DMS 273 (cell line): ENCODE measurements at regions not wholly inside any gene's neighbourhood (a gene's known extent, or its start where the extent isn't known, plus 50 kb on each side); places are given as distances from the start of the nearest gene placed in this dataset.

ENCODE experiments used
- DNase-seq: peaks from one replicate; lab custom pipeline; 2025; ENCODE audit not compliant: unreplicated experiment; lab: John Stamatoyannopoulos, UW

GRCh38 chr2:217107480-217107879 lies 247.6 kb upstream of the TNP1 start:
- DNase-seq: no peak

- DNase-seq: no peak
Observed at GRCh38 chr2:217106650-217107014, 246.8 kb upstream of the TNP1 start.

GRCh38 chr2:217105733-217106649 lies 246.1 kb upstream of the TNP1 start:
- DNase-seq: no peak

- no peak for DNase-seq
Observed at GRCh38 chr2:217103752-217104545, 244.1 kb upstream of the TNP1 start.

- DNase-seq: no peak
Observed at GRCh38 chr2:217102956-217103355, 243.1 kb upstream of the TNP1 start.

- DNase-seq: no peak
Observed at GRCh38 chr2:217101972-217102371, 242.1 kb upstream of the TNP1 start.

- DNase-seq: no peak
Observed at GRCh38 chr2:217099561-217099960, 239.7 kb upstream of the TNP1 start.

- DNase-seq: no peak
Observed at GRCh38 chr2:217098435-217098834, 238.6 kb upstream of the TNP1 start.

GRCh38 chr2:217097346-217097745 lies 237.5 kb upstream of the TNP1 start:
- no peak for DNase-seq

- DNase-seq: no peak
Observed at GRCh38 chr2:217096474-217097225, 236.8 kb upstream of the TNP1 start.

- DNase-seq: no peak
Observed at GRCh38 chr2:217095511-217096205, 235.8 kb upstream of the TNP1 start.

GRCh38 chr2:217092710-217093379 lies 233.0 kb upstream of the TNP1 start:
- DNase-seq: no peak

GRCh38 chr2:217091531-217091930 lies 231.7 kb upstream of the TNP1 start:
- no peak for DNase-seq

GRCh38 chr2:217090884-217091283 lies 231.0 kb upstream of the TNP1 start:
- no peak for DNase-seq

- DNase-seq: no peak
Observed at GRCh38 chr2:217090024-217090473, 230.2 kb upstream of the TNP1 start.

GRCh38 chr2:217086718-217087117 lies 226.9 kb upstream of the TNP1 start:
- no peak for DNase-seq

GRCh38 chr2:217086038-217086522 lies 226.2 kb upstream of the TNP1 start:
- no peak for DNase-seq

GRCh38 chr2:217085543-217085942 lies 225.7 kb upstream of the TNP1 start:
- no peak for DNase-seq

- no peak for DNase-seq
Observed at GRCh38 chr2:217081799-217082198, 221.9 kb upstream of the TNP1 start.

- DNase-seq: no peak
Observed at GRCh38 chr2:217079165-217079564, 219.3 kb upstream of the TNP1 start.
